ENCODE measurements at regions not wholly inside any gene's neighbourhood (a gene's known extent, or its start where the extent isn't known, plus 50 kb on each side); places are given as distances from the start of the nearest gene placed in this dataset.

DNA sequence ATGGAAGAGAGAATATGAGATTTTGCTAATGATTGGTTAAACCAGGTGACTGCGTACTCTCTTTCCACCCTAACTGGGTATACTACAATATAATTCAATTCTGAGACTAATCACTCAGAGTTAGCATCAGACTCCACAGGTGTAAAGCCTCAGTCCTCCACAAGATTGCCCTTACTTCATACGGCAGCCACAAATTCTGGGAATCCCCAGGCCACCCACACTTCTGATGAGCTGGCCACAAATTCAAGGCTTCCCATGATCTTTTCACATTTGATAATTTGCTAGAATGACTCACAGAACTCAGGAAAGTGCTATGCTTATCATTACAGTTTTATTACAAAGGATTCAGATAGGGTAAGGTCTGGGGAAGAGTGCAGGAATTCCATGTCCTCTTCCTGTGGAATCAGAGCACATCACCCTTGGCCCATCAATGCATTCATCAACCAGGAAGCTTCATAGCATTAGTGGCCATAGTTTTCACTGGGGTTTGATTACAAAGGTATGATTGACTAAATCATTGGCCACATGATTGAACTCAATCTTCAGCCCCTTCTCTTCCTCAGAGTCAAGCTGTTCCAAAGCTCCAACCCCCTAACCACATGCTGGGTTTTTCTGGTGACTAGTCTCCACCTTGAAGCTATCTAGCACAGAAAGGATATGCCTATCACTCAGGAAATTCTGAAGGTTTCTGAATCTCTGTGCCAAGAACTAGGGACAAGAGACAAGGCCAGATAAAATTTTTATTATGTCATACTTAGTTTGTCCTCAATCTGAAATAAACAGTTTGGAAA, 131.7 kb downstream of the HHIPL2 start:
- Histone ChIP-seq H3K4me3 (ENCODE audit: low read depth in 1 of 2, low read length in 2 of 2) (no peak overlapping the region), H3K4me2 (ENCODE audit: insufficient read depth, low read length) (no peak overlapping the region), H3K4me1 (ENCODE audit: insufficient read depth, low read length) (no peaks in the 10 kb centered on the region), H3K27me3 (ENCODE audit: insufficient read depth, low read length, poor library complexity) (no peaks in the 10 kb centered on the region), H2AFZ (ENCODE audit: low read depth, low read length) (no peak overlapping the region), H3K9me3 (ENCODE audit: insufficient read depth, low read length, severe bottlenecking) (no peaks in the 10 kb centered on the region), H3K27ac (ENCODE audit: low read length) (no peak overlapping the region), H3K79me2 (ENCODE audit: insufficient read depth, low read length) (no peaks in the 10 kb centered on the region), H4K20me1 (ENCODE audit: insufficient read depth, low read length) (no peaks in the 10 kb centered on the region), H3K9ac (ENCODE audit: low read depth, low read length) (no peak overlapping the region), H3K36me3 (ENCODE audit: insufficient read depth, low read length) (no peaks in the 10 kb centered on the region)
- ATAC-seq (ENCODE audit: insufficient read depth, low read depth) (no peak), DNase-seq (no peak)
- TF ChIP-seq, protein P1, sequence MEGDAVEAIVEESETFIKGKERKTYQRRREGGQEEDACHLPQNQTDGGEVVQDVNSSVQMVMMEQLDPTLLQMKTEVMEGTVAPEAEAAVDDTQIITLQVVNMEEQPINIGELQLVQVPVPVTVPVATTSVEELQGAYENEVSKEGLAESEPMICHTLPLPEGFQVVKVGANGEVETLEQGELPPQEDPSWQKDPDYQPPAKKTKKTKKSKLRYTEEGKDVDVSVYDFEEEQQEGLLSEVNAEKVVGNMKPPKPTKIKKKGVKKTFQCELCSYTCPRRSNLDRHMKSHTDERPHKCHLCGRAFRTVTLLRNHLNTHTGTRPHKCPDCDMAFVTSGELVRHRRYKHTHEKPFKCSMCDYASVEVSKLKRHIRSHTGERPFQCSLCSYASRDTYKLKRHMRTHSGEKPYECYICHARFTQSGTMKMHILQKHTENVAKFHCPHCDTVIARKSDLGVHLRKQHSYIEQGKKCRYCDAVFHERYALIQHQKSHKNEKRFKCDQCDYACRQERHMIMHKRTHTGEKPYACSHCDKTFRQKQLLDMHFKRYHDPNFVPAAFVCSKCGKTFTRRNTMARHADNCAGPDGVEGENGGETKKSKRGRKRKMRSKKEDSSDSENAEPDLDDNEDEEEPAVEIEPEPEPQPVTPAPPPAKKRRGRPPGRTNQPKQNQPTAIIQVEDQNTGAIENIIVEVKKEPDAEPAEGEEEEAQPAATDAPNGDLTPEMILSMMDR (IDR thresholded peaks at IDR 0.05; ENCODE audit: borderline replicate concordance, extremely low read depth, low read length, poor library complexity, severe bottlenecking): no peak
- TF ChIP-seq EZH2 (IDR thresholded peaks at IDR 0.05; ENCODE audit: borderline replicate concordance, low read depth, low read length, severe bottlenecking): no peak

DNA sequence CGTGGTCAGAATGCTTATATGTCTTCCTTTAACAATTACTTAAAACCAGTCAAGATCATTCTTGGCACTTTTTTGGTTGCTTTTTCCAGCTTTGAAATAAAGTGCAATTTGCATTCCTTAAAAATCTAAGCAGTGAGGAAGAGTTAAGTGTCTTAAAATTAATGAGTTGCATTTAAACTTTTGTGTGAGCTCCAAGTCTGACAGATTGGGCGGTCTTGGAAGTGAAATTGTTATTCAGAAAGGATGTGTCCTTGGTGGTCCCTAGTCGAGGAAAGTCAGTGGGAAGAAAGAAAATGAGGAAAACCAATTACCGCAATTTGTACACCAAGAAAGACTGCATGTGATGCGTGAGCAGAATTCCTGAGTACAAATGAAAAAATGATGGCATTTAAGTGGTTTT, 132.5 kb downstream of the HHIPL2 start:
- H2AFZ ChIP-seq (ENCODE audit: low read depth, low read length): no peak overlapping the region
- no peak overlapping the region for H3K4me2 ChIP-seq (ENCODE audit: insufficient read depth, low read length)
- H3K9ac ChIP-seq (ENCODE audit: low read depth, low read length): no peak overlapping the region
- H3K27ac ChIP-seq (ENCODE audit: low read length): no peak overlapping the region
- H3K4me3 ChIP-seq (ENCODE audit: low read depth in 1 of 2, low read length in 2 of 2): no peak overlapping the region
- H3K27me3 ChIP-seq (ENCODE audit: insufficient read depth, low read length, poor library complexity): no peaks in the 10 kb centered on the region
- TF ChIP-seq EZH2 (IDR thresholded peaks at IDR 0.05; ENCODE audit: borderline replicate concordance, low read depth, low read length, severe bottlenecking): no peak
- TF ChIP-seq, protein P1 (IDR thresholded peaks at IDR 0.05; ENCODE audit: borderline replicate concordance, extremely low read depth, low read length, poor library complexity, severe bottlenecking): no peak
- no peak for ATAC-seq (ENCODE audit: insufficient read depth, low read depth)
- no peaks in the 10 kb centered on the region for H4K20me1 ChIP-seq (ENCODE audit: insufficient read depth, low read length)
- no peaks in the 10 kb centered on the region for H3K9me3 ChIP-seq (ENCODE audit: insufficient read depth, low read length, severe bottlenecking)
- DNase-seq: no peak
- H3K36me3 ChIP-seq (ENCODE audit: insufficient read depth, low read length): no peaks in the 10 kb centered on the region
- no peaks in the 10 kb centered on the region for H3K79me2 ChIP-seq (ENCODE audit: insufficient read depth, low read length)
- no peaks in the 10 kb centered on the region for H3K4me1 ChIP-seq (ENCODE audit: insufficient read depth, low read length)

DNA sequence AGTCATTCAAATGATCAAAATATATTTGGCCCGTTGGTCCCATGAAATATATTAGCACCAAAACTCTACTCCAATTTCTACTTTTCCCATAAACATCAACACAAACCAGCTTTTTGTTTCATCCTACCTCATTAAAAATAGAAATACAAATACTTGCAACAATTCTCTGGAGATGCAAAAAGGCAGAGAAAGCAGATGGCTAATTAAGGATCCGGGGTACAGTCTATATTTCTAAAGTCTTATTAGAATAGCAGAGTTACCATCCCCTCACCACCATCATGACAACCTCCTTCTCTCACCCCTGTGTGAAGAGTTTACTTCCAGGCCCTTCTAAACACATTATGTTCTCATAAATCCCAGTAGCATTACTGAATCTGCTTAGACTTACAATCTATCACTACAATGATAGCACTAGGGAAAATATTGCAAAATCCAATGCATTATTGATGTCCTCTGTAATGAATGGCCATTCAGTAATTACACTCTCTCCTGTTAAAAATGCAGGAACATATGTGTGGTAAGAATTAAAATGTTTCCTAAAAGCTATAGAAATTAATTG, 133.8 kb downstream of the HHIPL2 start:
- Histone ChIP-seq H3K36me3 (ENCODE audit: insufficient read depth, low read length) (no peaks in the 10 kb centered on the region), H3K27ac (ENCODE audit: low read length) (no peak overlapping the region), H3K27me3 (ENCODE audit: insufficient read depth, low read length, poor library complexity) (no peaks in the 10 kb centered on the region), H3K4me1 (ENCODE audit: insufficient read depth, low read length) (no peaks in the 10 kb centered on the region), H3K4me3 (ENCODE audit: low read depth in 1 of 2, low read length in 2 of 2) (no peak overlapping the region), H3K4me2 (ENCODE audit: insufficient read depth, low read length) (no peak overlapping the region), H3K9ac (ENCODE audit: low read depth, low read length) (no peak overlapping the region), H3K79me2 (ENCODE audit: insufficient read depth, low read length) (no peaks in the 10 kb centered on the region), H2AFZ (ENCODE audit: low read depth, low read length) (no peak overlapping the region), H3K9me3 (ENCODE audit: insufficient read depth, low read length, severe bottlenecking) (no peaks in the 10 kb centered on the region), H4K20me1 (ENCODE audit: insufficient read depth, low read length) (no peaks in the 10 kb centered on the region)
- ATAC-seq (ENCODE audit: insufficient read depth, low read depth) (no peak), DNase-seq (no peak)
- no peak for TF ChIP-seq EZH2 (IDR thresholded peaks at IDR 0.05; ENCODE audit: borderline replicate concordance, low read depth, low read length, severe bottlenecking)
- TF ChIP-seq, protein P1 (IDR thresholded peaks at IDR 0.05; ENCODE audit: borderline replicate concordance, extremely low read depth, low read length, poor library complexity, severe bottlenecking): no peak

Measured in DND-41 (cell line).